ENCODE measurements at regions not wholly inside any gene's neighbourhood (a gene's known extent, or its start where the extent isn't known, plus 50 kb on each side); places are given as distances from the start of the nearest gene placed in this dataset.

- DNase-seq = no peak
Measured at GRCh38 chr14:51479584-51480325, 172.0 kb upstream of the FRMD6 start.

GRCh38 chr14:51481643-51482042 is 170.1 kb upstream of the FRMD6 start:
- DNase-seq = no peak

GRCh38 chr14:51482102-51482501 is 169.6 kb upstream of the FRMD6 start:
- DNase-seq = no peak

- no peak for DNase-seq
Measured at GRCh38 chr14:51484485-51484884, 167.2 kb upstream of the FRMD6 start.

GRCh38 chr14:51485733-51486132 is 166.0 kb upstream of the FRMD6 start:
- no peak for DNase-seq

GRCh38 chr14:51487848-51488247 is 163.9 kb upstream of the FRMD6 start:
- DNase-seq = no peak

- DNase-seq = no peak
Measured at GRCh38 chr14:51488569-51489220, 163.0 kb upstream of the FRMD6 start.

- DNase-seq = no peak
Measured at GRCh38 chr14:51490205-51490604, 161.5 kb upstream of the FRMD6 start.

- no peak for DNase-seq
Measured at GRCh38 chr14:51491036-51491545, 160.6 kb upstream of the FRMD6 start.

GRCh38 chr14:51491776-51492175 is 159.9 kb upstream of the FRMD6 start:
- peak; percentile 27 for DNase-seq

- DNase-seq = peak; percentile 63
Measured at GRCh38 chr14:51495319-51495718, 156.4 kb upstream of the FRMD6 start.

GRCh38 chr14:51498411-51499227 is 153.1 kb upstream of the FRMD6 start:
- DNase-seq = no peak

- peak; percentile 66 for DNase-seq
Measured at GRCh38 chr14:51500776-51501175, 150.9 kb upstream of the FRMD6 start.

- no peak for DNase-seq
Measured at GRCh38 chr14:51501746-51502145, 150.0 kb upstream of the FRMD6 start.

GRCh38 chr14:51504669-51505068 is 147.0 kb upstream of the FRMD6 start:
- DNase-seq = no peak

GRCh38 chr14:51507511-51507905 is 144.2 kb upstream of the FRMD6 start:
- peak; percentile 8 for DNase-seq

- peak; percentile 72 for DNase-seq
Measured at GRCh38 chr14:51507906-51508511, 143.7 kb upstream of the FRMD6 start.

GRCh38 chr14:51511265-51511664 is 140.4 kb upstream of the FRMD6 start:
- DNase-seq = no peak

GRCh38 chr14:51512316-51512715 is 139.4 kb upstream of the FRMD6 start:
- DNase-seq = no peak

- DNase-seq = no peak
Measured at GRCh38 chr14:51513281-51513680, 138.4 kb upstream of the FRMD6 start.

GRCh38 chr14:51513933-51514332 is 137.8 kb upstream of the FRMD6 start:
- no peak for DNase-seq

GRCh38 chr14:51515611-51516010 is 136.1 kb upstream of the FRMD6 start:
- DNase-seq = no peak
